ENCODE measurements at regions not wholly inside any gene's neighbourhood (a gene's known extent, or its start where the extent isn't known, plus 50 kb on each side); places are given as distances from the start of the nearest gene placed in this dataset.

DNA sequence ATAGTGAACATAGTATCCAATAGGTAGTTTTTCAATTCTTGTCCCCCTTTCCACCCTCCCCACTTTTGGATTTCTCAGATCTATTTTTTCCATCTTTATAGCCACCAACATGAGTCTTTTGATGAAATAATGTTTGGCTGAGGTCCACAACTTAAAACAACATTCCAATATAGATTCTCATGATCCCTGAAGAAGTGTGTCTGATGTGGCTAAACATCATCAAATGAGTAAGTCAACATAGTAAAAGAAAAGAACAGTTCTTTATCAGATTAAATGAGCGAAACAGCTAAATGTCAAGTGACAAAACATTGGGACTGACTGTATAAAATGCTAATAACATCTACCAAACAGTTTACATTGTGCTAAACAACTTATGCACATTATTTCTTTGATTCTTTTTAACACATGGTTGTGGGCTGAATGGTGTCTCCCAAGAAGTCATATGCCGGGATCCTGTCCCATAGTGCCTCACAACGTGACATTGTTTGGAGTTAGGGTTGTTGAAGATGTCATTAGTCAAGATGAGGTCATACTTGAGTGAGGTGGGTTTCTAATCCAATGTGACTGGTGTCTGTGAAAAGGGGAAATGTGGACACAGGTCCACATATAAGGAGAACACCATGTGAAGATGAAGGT, 453.6 kb downstream of the LTN1 start:
- DNase-seq (ENCODE audit: low read depth in 1 of 2, low spot score in 1 of 2): peak in 1 of 2 donors; percentile 24
- H3K27me3 ChIP-seq: no peaks in the 10 kb centered on the region
- peaks cover 9% of the 10 kb centered on the region for H3K4me1 ChIP-seq (ENCODE audit: low read depth)
- H3K4me3 ChIP-seq: no peak overlapping the region
- TF ChIP-seq CTCF (IDR thresholded peaks at IDR 0.05; ENCODE audit: low read depth, low read length): no peak
- no peak overlapping the region for H3K27ac ChIP-seq
- no peaks in the 10 kb centered on the region for H3K9me3 ChIP-seq (ENCODE audit: low read depth)
- no peaks in the 10 kb centered on the region for H3K36me3 ChIP-seq

- no peak overlapping the region for H3K4me3 ChIP-seq
- H3K4me1 ChIP-seq (ENCODE audit: low read depth): peaks cover 9% of the 10 kb centered on the region
- H3K36me3 ChIP-seq: no peaks in the 10 kb centered on the region
- no peak overlapping the region for H3K27ac ChIP-seq
- no peak for TF ChIP-seq CTCF (IDR thresholded peaks at IDR 0.05; ENCODE audit: low read depth, low read length)
- no peak for DNase-seq (ENCODE audit: low read depth in 1 of 2, low spot score in 1 of 2)
- H3K9me3 ChIP-seq (ENCODE audit: low read depth): no peaks in the 10 kb centered on the region
- no peaks in the 10 kb centered on the region for H3K27me3 ChIP-seq
These were observed 455.2 kb downstream of the LTN1 start for GRCh38 chr21:28537371-28538079.

DNA sequence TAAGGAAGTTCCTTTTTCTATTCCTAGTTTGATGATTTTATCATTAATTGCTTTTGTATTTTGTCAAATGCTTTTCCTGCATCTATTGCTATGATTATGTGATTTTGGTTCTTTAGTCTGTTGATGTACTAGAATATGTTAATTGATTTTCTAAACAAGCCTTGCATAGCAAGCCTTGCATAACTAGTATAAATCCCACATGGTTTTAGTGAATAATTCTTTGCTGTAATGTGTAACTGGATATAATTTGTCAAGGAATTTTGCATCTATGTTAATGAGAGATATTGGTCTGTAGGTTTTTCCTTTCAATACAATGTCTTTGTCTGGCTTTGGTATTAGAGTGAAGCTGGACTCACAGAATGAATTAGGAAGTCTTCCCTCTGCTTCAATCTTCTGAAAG, 460.2 kb downstream of the LTN1 start:
- no peak for DNase-seq (ENCODE audit: low read depth in 1 of 2, low spot score in 1 of 2)
- H3K4me1 ChIP-seq (ENCODE audit: low read depth): peaks cover 9% of the 10 kb centered on the region
- H3K9me3 ChIP-seq (ENCODE audit: low read depth): no peaks in the 10 kb centered on the region
- H3K27me3 ChIP-seq: no peaks in the 10 kb centered on the region
- TF ChIP-seq CTCF (IDR thresholded peaks at IDR 0.05; ENCODE audit: low read depth, low read length): no peak
- H3K27ac ChIP-seq: no peak overlapping the region
- no peaks in the 10 kb centered on the region for H3K36me3 ChIP-seq
- H3K4me3 ChIP-seq: no peak overlapping the region

GRCh38 chr21:28523367-28523766, 469.3 kb downstream of the LTN1 start:
- TF ChIP-seq CTCF (IDR thresholded peaks at IDR 0.05; ENCODE audit: low read depth, low read length): no peak
- H3K27ac ChIP-seq: no peak overlapping the region
- H3K4me1 ChIP-seq (ENCODE audit: low read depth): peaks cover 7% of the 10 kb centered on the region
- no peak for DNase-seq (ENCODE audit: low read depth in 1 of 2, low spot score in 1 of 2)
- no peaks in the 10 kb centered on the region for H3K27me3 ChIP-seq
- no peak overlapping the region for H3K4me3 ChIP-seq
- no peaks in the 10 kb centered on the region for H3K9me3 ChIP-seq (ENCODE audit: low read depth)
- no peaks in the 10 kb centered on the region for H3K36me3 ChIP-seq

- Histone ChIP-seq H3K27ac (no peak overlapping the region), H3K4me3 (no peak overlapping the region), H3K9me3 (ENCODE audit: low read depth) (no peaks in the 10 kb centered on the region), H3K36me3 (no peaks in the 10 kb centered on the region), H3K4me1 (ENCODE audit: low read depth) (peaks cover 11% of the 10 kb centered on the region), H3K27me3 (no peaks in the 10 kb centered on the region)
- peak; percentile 43 for TF ChIP-seq CTCF (IDR thresholded peaks at IDR 0.05; ENCODE audit: low read depth, low read length)
- peak; percentile 49 to 60 for DNase-seq (ENCODE audit: low read depth in 1 of 2, low spot score in 1 of 2)
These were observed 470.5 kb downstream of the LTN1 start for GRCh38 chr21:28522014-28522799.
